HG03064 (cell line): ENCODE measurements at regions not wholly inside any gene's neighbourhood (a gene's known extent, or its start where the extent isn't known, plus 50 kb on each side); places are given as distances from the start of the nearest gene placed in this dataset.

Experiments
- ATAC-seq: cut with Tn5 transposase; IDR thresholded peaks from one replicate; pipeline ENCODE4 v1.9.1; 2021; ENCODE audit warnings: low read depth; ENCODE audit not compliant: unreplicated experiment

DNA sequence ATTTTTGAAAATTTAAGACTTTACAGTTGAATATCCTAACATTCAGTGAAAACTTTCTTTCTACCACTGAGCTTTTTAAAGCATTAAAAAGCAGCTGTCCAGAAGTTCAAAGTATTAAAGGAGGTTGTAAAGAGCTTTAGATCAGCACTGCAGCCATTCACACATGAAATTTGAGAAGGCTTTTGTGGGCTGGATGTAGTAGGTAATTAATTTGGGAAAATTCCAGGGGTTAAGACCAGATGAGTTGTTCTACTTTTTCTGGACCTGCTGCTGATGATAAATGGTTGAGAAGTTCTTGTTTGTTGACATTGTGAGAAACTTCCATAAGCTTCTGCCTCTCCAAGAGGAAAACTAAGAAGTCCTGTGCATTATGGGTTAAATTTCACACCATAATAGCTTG lies 1779.6 kb upstream of the PRR20A start:
- ATAC-seq, result no peak

DNA sequence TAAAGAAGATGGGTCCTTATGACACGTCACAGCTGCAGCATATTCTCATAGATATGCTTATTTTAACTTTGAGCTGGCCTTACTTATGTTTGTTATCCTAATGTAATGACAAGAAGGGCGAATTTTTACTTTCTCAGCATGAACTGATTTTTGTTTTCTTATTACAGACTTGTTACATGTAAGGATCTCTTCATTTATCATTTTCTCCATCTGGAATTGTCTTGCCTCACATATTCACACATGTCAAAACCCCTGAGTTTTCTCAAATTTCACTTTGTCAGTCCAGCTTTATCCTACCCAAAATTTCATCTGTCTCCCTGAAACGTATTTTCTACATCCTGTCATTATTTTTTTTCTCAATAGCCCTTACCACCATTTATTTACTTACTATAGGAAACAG lies 1774.0 kb upstream of the PRR20A start:
- ATAC-seq, result no peak

DNA sequence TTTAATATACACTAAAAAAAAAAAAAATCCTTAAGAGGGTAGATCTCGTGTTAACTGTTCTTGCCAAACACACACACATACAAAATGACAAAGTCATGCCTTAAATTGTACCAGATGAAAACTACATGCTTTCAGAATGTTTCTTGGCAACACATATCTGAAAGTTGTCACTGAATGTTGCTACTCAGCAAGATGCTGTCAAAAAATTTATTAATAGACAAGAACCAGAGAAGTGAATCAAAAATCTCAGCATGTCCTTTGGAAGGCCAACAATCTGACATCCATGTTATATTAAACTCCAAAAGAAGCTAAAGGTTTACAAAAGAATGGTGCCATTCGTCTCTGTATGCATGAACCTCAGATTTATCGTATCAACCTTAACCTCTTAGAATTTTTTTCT lies 1746.2 kb upstream of the PRR20A start:
- no peak for ATAC-seq

DNA sequence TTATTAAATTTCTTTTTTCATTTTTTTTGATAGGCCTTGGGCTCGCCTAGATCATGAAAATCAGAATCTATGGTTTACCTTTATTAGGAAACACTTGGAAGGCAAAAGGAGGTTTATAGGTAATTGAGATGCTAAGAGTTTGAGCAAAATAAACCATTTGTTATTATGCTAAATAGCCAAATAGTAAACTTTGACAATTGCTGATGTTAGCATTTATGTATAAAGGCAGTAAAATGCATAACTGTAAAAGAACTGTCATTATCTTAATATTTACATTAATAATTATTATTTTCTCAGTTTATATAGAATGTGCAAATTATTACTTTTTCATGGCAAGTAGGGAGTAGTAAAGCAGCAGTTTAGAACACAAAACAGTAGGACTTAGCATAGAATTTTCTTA lies 1737.8 kb upstream of the PRR20A start:
- no peak for ATAC-seq

DNA sequence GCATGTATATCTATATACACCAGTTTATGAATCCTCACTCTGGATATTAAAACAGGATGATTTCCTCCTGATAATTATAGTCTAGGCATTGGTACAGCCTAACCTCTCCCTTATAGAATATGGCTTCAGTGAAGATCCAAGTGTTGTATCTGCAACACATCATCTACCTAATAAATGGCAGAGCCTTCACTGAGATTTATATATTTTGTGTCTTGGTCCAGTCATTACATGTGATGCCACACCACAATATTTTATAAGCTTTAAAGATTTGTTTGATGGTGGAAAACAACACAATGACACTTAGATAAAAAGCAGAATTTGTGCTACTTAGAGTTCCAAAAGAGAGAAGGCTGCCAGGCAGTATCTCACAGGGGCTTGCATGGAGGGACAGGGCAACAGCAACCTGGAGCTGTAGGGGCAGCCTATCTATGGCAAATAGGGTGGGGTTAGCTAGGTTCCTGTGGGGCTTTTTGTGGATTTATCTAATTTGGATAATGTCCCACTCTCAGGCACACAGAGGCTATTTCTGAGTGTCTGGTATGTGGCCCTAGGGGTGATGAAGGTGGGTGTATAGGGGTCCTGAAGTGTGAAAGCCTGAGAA lies 1736.7 kb upstream of the PRR20A start:
- no peak for ATAC-seq

DNA sequence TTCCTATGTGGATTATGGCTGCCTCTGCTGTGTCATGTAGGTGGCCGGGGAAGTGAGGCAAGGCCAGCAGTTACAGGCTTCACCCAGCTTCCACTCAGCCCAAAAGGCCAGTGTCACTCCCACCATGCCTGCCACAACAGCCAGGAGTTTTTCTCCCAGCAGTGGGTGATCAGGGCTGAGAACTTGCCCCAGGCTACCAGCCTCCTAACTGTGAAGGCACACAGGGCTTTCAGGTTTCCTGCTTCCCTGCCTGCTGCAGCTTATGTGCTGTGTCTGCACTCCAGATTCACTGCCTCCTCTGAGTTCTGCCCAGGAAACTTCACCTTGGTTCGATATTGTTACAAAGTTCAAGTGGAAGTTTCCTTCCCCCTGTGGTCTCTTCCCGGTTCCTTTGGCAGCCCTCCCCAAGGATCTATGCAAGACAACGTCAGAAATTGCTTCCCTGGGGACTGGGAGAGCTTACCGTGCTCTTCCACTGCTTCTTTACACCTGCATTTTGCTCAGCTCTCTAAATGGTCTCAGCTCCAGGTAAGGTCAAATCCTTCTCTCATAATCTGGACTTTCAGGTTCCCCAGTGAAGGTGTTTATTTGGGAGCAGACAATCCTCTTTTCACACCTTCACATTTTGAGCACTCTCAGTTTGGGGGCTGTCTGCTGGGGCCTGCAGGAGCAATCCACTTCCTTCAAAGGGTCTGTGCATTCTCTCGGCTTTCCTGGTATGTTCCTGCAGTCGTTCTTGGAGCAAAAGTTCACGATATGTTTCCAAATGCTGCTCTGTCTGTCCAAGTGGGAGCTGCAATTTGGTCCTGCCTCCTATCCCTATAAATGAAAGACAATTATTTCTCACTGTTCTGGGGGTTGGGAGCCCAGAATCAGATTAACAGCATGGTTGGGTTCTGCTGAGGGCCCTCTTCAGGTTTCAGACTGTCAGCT lies 1730.1 kb upstream of the PRR20A start:
- ATAC-seq, result no peak

DNA sequence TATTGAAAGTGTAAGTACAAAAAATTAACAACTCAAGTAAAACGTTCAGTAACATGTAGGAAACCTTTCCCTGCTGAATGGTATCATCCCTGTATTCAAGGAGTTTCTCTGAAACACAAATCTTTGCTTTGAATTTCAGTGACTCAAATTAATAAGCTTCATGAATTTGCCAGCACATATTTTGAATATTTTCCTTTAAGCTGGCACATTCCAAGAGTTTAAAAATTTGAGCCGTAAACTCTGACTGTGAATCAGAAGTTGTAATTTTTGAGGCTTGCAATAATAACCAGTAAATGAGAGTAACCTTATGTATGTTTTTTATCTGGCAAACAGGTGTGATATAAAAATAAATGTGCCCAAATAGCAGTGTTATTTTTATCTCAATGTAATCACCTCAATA lies 1722.6 kb upstream of the PRR20A start:
- no peak for ATAC-seq

DNA sequence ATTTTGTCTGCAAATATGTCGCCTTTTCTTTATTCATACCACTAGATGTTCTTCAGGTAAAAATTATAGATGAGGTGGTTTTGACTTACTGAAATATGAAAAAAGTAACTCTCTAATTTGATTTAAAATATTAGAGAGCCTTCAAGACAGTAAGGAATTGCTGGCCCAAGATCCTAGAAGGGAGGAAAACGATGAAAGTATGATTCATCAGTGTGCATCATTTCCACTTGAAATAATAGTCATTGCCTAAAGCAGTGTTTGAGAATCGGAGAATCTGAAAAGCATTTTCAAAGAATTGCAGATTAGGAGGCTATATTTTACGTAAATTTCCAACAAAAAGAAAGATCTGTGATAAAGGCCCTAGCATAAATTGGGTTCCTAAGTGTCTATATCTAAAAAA lies 1707.9 kb upstream of the PRR20A start:
- ATAC-seq, result no peak

DNA sequence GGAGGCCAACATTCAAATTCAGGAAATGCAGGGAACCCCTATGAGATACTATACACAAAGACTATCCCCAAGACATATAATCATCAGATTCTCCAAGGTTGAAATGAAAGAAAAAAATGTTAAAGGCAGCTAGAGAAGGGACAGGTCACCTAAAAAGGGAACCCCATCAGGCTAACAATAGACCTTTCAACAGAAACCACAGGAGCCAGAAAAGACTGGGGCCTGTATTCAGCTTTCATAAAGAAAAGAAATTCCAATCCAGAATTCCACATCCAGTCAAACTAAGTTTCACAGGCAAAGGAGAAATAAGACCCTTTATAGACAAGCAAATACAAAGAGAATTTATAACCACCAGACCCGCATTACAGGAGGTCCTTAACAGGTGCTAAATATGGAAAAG lies 1703.6 kb upstream of the PRR20A start:
- ATAC-seq, result no peak

DNA sequence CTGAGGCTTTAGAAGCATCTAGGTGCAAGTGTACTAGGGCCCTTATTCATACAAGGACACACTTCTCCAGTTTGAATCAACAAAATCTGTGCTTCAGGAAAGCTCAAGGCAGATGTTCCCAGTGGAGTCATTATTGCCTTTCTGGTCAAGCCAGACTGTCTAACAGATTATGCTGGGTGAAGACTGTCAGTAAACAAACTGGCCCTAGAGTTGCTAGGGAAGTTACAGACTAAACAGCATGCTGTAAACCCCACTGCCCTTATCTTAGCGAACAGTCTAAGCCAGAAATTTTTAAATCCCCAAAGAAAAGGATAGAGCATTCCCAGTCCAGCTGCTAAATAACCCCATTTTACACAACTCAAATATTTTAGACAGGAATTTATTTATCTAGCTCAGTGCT lies 1701.3 kb upstream of the PRR20A start:
- no peak for ATAC-seq

DNA sequence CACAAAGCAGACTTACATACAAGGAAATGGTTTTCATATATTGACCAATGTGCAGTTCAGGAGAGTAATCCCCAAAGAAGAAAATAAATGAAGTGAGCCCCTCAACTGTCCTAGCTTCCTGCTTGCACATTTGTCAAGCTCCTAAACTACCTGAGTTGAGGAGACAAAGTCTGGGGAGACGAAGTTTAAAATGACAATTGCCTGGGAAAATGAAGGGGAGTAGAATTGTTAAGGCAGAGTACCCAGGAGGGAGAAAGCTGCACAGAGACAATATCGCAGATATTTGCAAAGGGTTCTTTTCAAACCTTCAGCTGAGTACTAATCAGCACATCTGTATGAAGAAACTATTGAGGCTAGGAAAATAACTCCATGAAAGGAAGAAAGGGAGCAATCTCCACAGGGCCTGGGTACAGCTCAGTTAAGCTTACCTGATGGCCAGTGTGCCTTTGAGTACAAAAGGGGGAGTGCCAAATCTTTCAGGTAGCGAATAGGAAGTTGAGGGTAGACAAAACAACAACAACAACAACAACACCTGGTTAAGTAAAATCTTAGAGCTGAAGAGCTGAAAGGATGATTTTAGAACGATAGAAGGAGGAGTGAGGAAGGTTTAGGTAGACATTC lies 1700.1 kb upstream of the PRR20A start:
- no peak for ATAC-seq

DNA sequence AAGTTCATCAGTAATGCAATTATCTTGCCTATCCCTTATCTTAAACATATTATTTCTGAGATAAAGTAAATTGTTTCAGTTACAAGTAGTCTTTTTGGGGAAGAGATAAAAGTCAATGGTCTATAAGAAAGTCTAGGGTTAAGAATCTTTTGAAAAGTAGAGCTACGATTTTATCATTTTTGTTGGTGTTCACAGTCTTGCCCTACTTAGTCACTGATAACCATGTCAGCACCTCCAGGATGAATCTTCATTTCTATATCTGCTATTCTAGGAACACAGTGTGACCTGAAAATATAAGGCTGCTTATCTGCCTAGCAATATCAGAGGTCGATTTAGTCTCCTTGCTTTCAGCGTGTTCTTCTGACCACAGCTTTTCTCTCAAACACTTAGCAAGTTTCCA lies 1676.5 kb upstream of the PRR20A start:
- ATAC-seq, result no peak

DNA sequence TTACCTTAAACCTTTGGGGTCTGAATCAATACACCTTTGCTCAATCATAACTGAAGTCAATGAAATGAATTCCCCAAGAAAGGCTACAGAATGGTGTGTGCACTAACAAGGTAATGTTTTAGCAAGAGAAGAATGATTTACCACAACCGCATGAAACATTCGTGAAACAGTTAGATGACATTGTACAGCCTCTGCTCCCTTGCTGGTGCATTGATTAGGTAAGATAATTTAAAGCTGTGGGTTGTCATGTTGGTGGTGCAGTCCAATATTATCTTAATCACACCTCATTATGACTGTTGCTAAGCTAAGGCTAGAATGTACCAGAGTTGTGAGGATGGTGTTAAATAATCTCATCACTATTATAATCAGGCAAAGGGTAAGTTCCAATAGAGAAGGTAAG lies 1673.2 kb upstream of the PRR20A start:
- ATAC-seq, result no peak

DNA sequence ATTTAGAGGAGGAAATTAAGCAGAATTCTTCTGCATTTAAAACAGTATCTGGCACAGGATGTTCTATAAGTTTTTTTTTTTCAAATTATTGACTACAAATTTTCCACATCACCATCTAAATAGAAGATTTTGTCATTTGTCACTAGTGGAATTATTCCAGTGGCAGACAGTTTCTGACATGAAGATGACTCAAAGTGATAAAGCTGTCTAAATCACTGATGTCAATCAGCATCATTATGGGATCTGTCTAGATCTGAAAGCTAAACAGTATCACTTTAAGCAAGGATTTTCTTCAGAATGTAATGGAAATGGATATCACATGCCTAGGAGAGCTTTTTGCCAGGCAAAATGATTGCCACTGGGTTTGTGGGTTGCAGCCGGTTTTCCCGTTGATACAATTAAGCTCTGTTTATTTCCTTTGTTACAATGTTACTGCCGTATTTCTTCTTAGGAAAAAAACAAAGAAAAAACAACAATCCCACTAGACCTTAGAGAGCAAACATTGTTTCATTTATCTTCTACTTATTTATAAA lies 1657.0 kb upstream of the PRR20A start:
- no peak for ATAC-seq

DNA sequence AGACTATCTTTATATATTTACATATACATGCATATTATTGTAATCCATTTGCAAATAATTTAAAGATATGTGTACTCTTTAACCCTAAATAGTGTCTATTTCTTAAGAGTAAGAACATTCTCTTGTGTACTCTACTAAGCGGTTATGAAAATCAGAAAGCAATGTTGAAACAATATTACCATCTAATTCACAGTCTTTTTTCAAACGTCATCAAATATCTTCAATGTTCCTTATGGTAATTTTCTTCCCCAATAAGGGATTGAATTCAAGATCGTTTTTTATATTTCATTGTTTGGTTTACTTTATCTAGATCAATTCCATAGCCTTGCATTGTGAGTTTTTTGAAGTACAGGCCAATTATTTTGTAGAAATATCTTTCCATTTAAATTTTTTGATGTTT lies 1647.4 kb upstream of the PRR20A start:
- ATAC-seq, result no peak

DNA sequence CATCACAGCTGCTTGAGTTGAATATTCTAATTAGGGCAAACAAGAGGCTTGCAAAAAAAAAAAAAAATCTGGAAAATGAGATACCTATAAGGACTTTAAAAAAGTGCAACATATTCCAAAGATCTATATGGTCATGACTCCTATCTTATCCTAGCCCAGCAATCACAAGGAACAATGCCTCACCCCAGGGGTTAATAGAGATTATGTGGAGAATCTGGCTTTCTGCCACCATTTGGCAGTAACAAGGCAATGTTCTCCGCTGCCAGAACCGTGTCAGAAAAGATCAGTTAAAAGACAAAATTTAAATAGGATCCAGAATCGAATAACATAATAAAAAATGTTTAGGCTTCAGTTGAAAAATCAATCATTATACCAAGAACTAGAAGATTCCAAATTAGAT lies 1643.2 kb upstream of the PRR20A start:
- ATAC-seq, result no peak

DNA sequence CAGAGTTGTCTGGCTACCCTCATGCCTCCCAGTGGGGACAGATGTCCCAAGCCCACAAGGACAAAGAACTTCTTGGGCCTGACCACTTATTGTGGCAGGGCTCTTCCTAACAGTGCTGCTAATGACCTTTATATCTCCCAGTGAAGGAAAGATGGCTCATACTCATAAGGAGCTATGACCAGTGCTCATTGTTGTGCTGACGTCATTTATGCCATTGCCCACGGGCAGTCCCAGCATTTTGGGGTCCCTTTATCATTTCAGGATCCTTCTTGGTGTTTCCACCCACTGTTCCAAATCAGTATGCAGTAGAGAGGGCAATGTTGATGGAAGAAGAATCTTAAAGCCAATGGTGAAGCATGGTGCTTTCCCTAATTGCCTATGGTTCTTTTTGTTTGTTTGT lies 1640.0 kb upstream of the PRR20A start:
- no peak for ATAC-seq

DNA sequence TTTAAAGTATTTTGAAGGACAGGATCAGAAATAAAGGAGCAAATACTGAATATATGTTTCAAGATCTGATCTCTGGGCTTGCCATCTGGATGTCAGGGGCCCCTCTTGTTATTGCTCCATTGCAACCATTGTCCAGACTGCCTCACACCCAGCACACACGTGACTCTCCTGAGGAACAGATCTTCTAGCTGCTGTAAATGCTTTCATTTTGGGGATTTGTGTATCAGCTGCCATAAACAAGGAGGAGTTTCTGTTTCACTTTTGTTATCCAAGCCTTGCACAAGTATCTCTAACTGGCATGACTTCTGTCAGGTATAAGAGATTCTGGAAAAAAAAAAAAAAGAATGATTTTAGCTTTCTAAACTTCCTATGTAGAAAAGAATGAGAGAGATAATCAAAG lies 1624.1 kb upstream of the PRR20A start:
- ATAC-seq, result no peak

DNA sequence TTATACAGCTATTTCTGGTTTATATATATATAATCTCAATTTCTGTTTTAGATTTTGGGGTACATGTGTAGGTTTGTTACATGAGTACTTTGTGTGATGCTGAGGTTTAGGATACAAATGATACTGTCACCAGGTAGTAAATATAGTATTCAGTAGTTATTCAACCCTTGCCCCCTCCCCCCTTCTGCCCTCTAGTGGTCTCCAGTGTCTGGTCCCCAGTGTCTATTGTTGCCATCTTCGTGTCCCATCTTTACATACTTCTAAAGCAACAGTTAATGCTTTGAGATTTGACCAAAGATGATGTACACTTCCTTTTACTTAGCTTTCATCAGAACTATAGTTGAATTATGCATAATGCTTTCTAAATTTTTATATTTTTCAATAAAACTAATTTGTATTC lies 1623.4 kb upstream of the PRR20A start:
- ATAC-seq, result no peak

DNA sequence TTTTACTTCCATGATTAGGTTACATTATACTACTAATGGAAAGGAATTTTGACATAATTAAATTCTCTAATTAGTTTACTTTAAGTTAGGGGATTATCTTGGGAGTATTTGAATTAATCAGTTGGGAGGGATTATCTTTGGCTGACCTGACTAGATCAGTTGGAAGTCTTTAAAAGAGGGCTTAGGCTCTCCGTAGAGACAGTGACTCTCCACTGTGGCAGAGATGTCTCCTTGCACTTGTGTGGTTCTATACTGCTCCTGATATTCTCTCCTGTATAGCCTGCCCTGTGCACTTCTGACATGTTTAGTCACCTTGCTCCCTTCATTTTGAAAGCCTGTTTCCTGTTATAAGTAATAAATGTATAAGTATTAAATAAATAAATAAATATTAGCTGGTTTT lies 1612.3 kb upstream of the PRR20A start:
- ATAC-seq, result no peak

DNA sequence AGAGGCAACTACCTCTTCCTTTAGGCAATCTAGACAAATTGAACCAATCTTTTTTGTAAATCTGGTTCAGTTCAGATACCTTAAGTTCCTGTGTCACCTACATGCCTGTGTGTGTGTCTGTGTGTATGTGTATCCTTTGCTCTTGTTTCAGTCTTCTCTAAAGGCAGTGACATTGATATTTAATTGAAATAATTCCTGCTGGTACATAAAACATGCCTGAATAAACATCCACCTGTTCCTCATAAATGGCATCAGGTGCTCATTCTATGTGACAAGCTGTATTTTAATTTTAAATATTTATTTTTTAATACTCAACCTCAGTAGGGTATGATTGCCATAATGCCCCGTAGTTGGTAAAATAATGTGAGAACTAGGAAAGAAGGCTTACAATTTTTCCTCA lies 1606.4 kb upstream of the PRR20A start:
- ATAC-seq, result no peak

DNA sequence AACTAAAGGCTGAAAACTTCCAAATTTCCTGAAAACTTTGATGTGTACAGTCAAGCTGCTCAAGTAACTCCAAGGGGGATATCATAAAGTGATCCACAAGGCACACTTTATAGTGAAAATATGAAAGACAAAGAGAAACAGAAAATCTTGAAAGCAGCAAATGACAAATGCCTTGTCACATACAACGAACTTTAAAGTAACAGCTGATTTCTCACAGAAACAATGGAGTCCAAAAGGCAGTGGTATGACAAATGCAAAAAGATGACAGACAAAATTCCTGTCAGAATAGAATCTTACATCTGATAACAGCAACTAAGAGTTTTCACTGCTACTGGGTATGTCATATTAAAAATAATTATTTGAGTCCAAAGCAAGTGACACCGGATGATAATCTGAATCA lies 1602.3 kb upstream of the PRR20A start:
- no peak for ATAC-seq
